Right hindlimb (tissue), 1 donor: ENCODE measurements at regions not wholly inside any gene's neighbourhood (a gene's known extent, or its start where the extent isn't known, plus 50 kb on each side); places are given as distances from the start of the nearest gene placed in this dataset.
"Not testable (repeated sequence)": the region's sequence is repeated elsewhere in the genome, so short reads cannot be mapped to it uniquely, and the experiment has no call there.

Experiments used
- DNase-seq: peaks from one replicate; pipeline ENCODE4 v3.0.0-alpha.2; 2018

GRCh38 chr5:44048276-44048984 lies 340.8 kb downstream of the FGF10 start:
- no peak for DNase-seq

DNA sequence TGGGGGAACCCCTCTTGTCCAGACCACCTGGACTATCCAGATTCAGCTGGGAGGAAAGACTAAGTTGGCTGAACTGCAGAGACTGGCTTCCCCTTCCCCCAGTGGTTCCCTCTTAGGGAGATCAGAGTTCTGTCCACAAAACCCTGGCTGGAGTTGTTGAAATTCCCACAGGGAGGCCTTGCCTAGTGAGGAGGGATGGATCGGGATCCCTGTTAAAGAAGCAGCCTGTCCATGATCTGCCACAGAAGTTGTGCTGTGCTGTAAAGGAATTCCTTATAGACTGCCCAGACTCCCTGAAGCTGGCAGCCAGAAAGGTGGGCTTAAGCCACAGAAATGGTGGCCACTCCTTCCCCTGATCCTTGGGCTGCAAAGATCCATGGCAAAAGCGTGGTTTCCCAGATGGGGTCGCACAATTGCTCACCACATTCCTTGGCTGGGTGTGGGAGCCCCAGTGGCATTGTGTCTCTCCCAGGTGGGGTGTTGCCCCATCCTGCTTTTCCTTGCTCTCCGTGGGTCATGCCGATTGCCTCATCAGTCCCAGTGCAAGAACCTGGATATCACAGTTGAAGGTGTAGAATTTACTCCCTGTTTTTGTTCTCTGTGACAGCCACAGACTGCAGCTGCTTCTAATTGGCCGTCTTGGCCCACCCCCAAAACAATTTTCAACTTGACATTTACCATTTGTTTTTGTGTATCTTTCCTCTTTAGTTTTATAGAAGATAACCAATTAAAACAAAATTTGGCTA lies 342.4 kb downstream of the FGF10 start:
- no peak for DNase-seq

- DNase-seq, result not testable (repeated sequence)
Observed at GRCh38 chr5:44044549-44044948, 344.7 kb downstream of the FGF10 start.

DNA sequence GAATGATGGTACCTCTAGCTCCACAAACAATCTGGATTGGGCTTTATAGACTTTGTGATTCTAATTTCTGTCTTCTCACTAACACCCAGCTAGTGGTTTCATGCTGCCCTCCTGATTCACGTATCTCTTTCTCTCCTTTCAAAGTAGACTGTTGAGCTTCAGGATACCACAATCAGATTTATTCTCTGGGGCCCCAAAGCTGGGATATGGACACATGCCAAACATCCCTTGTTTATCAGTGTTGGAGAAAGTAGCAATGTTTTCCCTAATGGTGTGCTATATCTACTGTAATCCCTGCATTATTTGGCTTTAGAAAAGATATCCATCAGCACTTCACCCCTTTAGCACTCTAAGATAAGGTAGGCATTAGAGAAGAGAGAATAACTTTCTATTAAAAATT lies 361.0 kb downstream of the FGF10 start:
- no peak for DNase-seq

DNA sequence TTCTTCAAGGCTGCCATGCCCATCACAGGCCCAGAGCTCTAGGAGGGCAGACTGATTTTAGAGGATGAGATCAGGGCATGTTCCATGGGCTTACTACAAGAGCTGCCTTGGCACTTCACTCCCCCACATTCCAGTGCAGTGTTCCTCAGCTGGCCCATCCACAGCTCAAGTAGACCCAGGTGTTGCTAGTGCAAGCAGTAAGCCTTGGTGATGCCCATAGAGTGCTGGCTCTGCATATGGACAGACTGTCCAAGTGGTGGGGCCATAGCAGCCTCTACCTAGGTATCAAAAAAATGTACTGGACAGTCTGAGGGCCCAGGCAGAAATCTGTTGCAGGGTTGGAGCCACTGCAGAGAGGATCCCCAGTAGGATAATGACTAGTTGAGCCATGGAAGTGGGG lies 366.6 kb downstream of the FGF10 start:
- no peak for DNase-seq

DNA sequence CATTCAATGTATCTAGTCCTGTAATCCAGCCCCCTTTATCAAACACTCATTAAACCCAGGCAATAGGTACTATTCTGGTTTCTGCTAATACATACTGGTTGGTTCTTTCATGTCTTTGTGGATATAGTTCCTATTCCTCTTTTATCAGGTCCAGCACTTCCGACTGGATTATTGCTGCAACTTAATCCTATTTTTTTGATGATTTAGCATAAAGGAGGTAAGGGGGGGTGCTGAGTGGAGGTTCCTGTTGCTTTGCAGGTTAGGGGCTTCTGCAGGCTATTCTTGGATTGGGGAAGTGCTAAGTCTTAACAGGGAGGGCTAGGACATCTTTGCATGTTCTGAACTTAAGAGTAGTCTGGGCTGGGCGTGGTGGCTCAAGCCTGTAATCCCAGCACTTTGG lies 377.7 kb downstream of the FGF10 start:
- no peak for DNase-seq

GRCh38 chr5:44002381-44002901 lies 386.8 kb downstream of the FGF10 start:
- DNase-seq, result no peak

- DNase-seq, result no peak
Observed at GRCh38 chr5:44001675-44002380, 387.4 kb downstream of the FGF10 start.

- DNase-seq, result no peak
Observed at GRCh38 chr5:44001236-44001635, 388.0 kb downstream of the FGF10 start.

DNA sequence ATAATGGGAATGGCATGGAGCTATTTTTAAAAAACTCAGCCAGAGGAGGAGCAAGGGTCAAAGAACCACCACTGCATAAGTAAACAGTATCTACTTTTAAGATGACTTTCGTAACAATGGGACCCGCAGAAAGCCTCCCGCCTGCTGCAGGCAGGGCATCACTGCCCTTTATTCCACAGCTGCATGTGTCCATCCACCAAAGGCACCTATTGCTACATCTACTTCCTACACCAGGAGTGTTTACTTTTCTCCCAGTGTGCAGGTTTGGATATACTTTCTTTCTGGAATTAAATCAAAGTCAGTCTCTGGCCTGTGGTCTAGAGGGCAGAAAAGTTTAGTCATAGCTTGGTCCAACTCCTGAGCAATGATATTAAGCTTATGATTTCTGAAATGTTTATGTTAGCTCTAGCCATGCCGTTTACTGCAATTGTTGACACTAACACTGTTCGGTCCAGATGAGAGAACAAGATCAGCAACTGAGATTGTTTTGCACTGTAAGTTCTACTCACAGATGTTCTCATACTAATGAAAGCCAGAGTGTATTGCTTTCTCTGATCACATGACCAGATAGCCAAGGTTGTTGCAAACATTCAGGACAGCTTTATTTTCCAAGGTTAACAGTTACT lies 391.5 kb downstream of the FGF10 start:
- no peak for DNase-seq

GRCh38 chr5:43996221-43996620 lies 393.0 kb downstream of the FGF10 start:
- DNase-seq, result no peak

DNA sequence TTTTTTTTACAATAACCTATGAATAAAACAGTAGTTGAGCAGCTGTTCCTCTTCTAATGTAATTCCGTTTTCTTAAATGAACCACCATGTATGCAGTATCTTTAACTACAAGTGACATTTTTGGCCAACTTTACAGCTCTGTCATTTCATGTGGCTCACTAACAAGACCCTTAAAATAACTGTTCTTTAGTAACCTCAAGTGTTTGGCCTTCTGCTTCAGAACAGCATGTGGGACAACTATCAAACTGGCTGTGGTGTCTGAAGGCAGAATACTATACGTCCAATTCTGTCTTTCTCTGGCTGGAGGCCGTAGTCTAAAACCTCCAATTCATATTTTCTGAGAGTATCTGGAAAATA lies 391.4 kb downstream of the NNT start:
- DNase-seq, result no peak

DNA sequence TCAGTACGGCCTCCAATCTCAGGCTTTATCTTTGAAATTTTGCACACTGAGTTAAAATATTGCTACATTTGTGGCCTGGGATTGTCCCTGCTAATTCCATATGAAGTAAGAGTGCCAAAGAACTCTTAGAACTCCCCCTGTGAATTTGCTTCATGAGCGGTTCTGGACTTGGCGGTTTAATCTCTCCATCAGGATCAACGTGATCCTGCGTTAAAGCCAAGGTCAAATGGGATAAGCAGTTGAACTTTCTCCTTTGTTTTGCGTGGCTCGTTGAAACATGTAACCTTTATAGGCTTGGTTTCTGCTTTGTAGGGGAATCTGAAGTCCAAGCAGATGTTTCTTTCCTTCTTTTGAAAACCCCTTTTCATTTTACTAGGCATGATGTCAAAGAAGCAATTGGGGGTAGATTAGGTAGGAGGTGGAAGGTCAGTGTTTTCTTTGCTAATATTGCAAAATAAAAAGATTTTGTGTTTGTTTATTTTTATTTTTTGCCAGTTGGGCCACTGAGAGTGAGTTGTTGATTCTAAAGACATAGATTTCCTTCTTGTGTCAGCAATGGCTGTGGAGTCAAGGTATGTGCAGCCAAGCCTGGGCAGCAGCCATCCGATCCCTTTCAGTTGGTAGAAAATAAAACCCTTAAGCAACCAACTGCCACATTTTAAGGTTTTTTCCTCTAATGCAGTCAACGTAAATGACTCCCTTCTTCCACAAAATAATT lies 390.8 kb downstream of the NNT start:
- DNase-seq, result no peak

DNA sequence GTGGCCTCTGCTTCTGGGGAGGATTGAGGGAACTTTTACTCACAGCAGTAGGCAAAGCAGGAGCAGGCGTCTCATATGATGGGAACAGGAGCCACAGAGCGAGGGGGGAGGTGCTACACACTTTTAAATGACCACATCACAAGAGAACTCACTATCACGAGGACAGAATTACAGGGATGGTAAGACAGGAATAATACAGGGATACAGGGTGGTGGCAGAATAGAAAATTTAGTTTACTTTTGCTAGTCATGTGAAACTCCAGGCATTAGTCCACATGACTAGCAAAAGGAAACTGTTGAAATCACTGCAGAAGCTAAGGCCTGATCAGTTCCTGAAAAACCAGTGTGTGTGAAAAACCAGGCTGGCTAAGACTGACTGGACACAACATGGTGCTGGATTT lies 382.4 kb downstream of the NNT start:
- no peak for DNase-seq

GRCh38 chr5:43981556-43981955 lies 378.6 kb downstream of the NNT start:
- DNase-seq, result no peak

DNA sequence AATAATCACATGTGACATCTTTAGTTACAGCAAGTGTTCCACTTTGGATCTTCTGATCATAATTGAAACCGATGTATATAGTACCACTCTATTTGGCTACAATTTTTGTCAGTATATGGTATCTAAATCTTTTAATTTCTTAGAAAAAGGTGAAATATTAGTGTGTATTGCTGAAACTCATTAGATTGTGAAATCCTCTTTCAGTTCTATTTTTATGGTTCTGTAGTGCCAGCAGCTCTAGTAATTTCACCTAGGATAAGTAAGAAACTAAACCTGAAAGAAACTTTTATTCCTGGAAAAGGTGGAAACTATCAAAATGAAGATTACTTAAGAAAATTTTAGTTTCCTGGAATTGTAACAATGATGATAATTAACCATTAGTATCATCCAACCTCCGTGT lies 370.9 kb downstream of the NNT start:
- no peak for DNase-seq

DNA sequence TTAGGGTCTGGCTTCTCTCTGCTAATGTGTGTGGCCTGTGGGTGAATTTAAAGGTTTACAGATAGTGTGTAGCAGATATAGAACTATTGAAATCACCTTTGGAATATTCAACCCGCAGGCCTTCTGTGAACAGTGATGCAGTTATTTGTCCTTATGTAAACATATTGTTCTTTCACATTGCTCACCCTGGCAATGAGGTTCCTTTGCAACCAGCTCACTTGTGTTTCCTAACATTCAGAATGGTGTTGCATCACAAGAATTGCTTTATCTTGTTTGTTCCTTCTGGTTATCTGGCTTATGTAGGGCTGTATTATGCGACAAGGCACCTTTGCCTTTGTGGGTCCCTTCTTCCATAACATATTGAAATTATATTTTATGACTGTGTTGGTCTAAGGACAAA lies 370.3 kb downstream of the NNT start:
- no peak for DNase-seq

- no peak for DNase-seq
Observed at GRCh38 chr5:43967165-43967564, 364.2 kb downstream of the NNT start.

DNA sequence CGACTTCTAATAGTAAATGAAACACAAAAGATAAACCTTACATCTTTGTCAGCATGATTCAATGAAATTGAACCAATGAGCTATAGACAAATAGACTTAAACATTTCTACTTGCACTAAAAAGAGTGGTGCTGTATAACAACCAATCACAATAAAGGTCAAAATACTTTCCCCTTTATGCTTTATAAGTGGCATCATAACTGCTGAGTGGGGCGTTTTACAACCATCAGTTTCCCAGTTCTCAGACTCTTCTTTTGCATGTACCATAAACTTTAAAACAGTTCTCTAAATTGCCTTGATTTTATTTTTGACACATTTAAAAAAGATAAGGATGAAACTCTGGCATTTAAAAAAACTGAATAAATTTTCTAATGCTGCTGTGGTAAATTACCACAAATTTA lies 356.2 kb downstream of the NNT start:
- DNase-seq, result no peak

- no peak for DNase-seq
Observed at GRCh38 chr5:43947935-43948334, 345.0 kb downstream of the NNT start.

- DNase-seq, result no peak
Observed at GRCh38 chr5:43941806-43942205, 338.8 kb downstream of the NNT start.

DNA sequence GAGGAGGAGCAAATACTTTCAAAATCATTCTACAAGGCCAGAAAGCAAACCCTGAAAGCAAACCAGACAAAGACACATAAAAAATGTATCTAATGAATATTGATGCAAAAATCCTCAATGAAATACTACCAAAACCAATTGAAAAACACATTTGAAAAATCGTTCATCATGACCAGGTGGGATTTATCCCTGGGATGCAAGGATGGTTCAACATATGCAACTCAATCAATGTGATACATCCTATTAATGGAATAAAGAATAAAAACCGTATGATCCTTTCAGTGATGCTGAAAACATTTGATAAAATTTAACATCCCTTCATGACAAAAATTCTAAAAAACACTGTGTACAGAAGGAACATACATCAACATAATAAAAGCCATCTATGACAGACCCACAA lies 337.6 kb downstream of the NNT start:
- no peak for DNase-seq

GRCh38 chr5:43926923-43927322 lies 323.9 kb downstream of the NNT start:
- no peak for DNase-seq
